ENCODE measurements at regions not wholly inside any gene's neighbourhood (a gene's known extent, or its start where the extent isn't known, plus 50 kb on each side); places are given as distances from the start of the nearest gene placed in this dataset.

DNA sequence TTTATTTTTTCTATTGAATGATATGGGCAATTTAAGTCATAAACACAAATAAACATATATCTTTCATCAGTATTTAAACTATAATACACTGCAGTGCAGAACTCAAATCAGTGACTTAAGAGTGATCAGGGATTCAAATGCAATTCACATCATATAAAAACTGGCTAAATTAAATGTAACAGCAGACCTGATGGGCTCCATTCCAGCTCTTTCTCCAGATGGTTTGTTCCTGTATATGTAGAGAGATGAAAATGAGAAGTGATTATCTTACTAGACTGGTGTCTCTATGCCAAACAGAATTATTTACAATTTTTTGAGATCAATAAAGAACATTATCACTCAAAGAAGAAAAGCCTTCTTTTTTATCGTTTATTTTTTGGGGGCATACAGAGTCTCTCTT is 568.8 kb upstream of the ADARB2 start:
- TF ChIP-seq, protein P1, sequence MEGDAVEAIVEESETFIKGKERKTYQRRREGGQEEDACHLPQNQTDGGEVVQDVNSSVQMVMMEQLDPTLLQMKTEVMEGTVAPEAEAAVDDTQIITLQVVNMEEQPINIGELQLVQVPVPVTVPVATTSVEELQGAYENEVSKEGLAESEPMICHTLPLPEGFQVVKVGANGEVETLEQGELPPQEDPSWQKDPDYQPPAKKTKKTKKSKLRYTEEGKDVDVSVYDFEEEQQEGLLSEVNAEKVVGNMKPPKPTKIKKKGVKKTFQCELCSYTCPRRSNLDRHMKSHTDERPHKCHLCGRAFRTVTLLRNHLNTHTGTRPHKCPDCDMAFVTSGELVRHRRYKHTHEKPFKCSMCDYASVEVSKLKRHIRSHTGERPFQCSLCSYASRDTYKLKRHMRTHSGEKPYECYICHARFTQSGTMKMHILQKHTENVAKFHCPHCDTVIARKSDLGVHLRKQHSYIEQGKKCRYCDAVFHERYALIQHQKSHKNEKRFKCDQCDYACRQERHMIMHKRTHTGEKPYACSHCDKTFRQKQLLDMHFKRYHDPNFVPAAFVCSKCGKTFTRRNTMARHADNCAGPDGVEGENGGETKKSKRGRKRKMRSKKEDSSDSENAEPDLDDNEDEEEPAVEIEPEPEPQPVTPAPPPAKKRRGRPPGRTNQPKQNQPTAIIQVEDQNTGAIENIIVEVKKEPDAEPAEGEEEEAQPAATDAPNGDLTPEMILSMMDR (IDR thresholded peaks at IDR 0.05): no peak
- no peak for TF ChIP-seq POLR2A (IDR thresholded peaks at IDR 0.05)
- TF ChIP-seq EP300 (IDR thresholded peaks at IDR 0.05): no peak
